GM23338 (cell line): ENCODE measurements at regions not wholly inside any gene's neighbourhood (a gene's known extent, or its start where the extent isn't known, plus 50 kb on each side); places are given as distances from the start of the nearest gene placed in this dataset.

Source experiments
- ATAC-seq: fragments of 200-7000 bp; cut with Tn5 transposase; 3 replicates; pipeline ENCODE4 v1.9.1; 2020
- DNase-seq: peaks from one replicate; pipeline ENCODE4 v3.0.0-alpha.2; 2015; ENCODE audit warnings: low spot score
- H2AFZ ChIP-seq: fragments of 200-600 bp; sonication (generic); 2 replicates; pipeline ENCODE4 v1.8.0; 2016; ENCODE audit warnings: antibody characterized with exemption, mild to moderate bottlenecking, moderate library complexity
- H3F3A ChIP-seq: fragments of 200-600 bp; sonication (generic); replicated peaks from 2 replicates; pipeline ENCODE4 v1.8.0; 2017; ENCODE audit warnings: antibody characterized with exemption, mixed run types, low read depth
- H3K27ac ChIP-seq: fragments of 200-600 bp; sonication (generic); 2 replicates; pipeline ENCODE4 v1.6.1; 2016; ENCODE audit warnings: low read depth
- H3K27me3 ChIP-seq: fragments of 200-600 bp; sonication (generic); 2 replicates; pipeline ENCODE4 v1.8.0; 2016; ENCODE audit warnings: mild to moderate bottlenecking, mixed run types, moderate library complexity; ENCODE audit not compliant: insufficient read depth
- H3K36me3 ChIP-seq: fragments of 200-600 bp; sonication (generic); 2 replicates; pipeline ENCODE4 v1.8.0; 2016; ENCODE audit warnings: mild to moderate bottlenecking; ENCODE audit not compliant: insufficient read depth
- H3K4me1 ChIP-seq: fragments of 200-600 bp; sonication (generic); 2 replicates; pipeline ENCODE4 v1.8.0; 2016; ENCODE audit warnings: mild to moderate bottlenecking, moderate library complexity; ENCODE audit not compliant: insufficient read depth
- H3K4me2 ChIP-seq: fragments of 200-600 bp; sonication (generic); 2 replicates; pipeline ENCODE4 v1.7.1; 2017; ENCODE audit warnings: mixed run types
- H3K4me3 ChIP-seq: fragments of 200-600 bp; sonication (generic); 2 replicates; pipeline ENCODE4 v1.6.1; 2016; ENCODE audit warnings: mixed run types
- H3K79me2 ChIP-seq: fragments of 200-600 bp; sonication (generic); replicated peaks from 2 replicates; pipeline ENCODE4 v1.8.0; 2017; ENCODE audit warnings: mild to moderate bottlenecking; ENCODE audit not compliant: insufficient read depth
- H3K9me2 ChIP-seq: fragments of 200-600 bp; sonication (generic); 2 replicates; pipeline ENCODE4 v1.8.0; 2017; ENCODE audit not compliant: insufficient read depth
- H4K20me1 ChIP-seq: fragments of 200-600 bp; sonication (generic); replicated peaks from 2 replicates; pipeline ENCODE4 v1.8.0; 2017; ENCODE audit warnings: mild to moderate bottlenecking; ENCODE audit not compliant: insufficient read depth
- H3K27ac Mint-ChIP-seq: 2 replicates; pipeline ENCODE4 v1.8.0; 2020; ENCODE audit warnings: inconsistent platforms, mild to moderate bottlenecking, moderate library complexity, mixed read lengths
- H3K27me3 Mint-ChIP-seq: 3 replicates; pipeline ENCODE4 v1.8.0; 2022; ENCODE audit warnings: low read depth, mild to moderate bottlenecking, moderate library complexity, mixed read lengths, inconsistent platforms; ENCODE audit not compliant: insufficient read depth, poor library complexity
- H3K36me3 Mint-ChIP-seq: 3 replicates; pipeline ENCODE4 v1.8.0; 2021; ENCODE audit warnings: low read depth, mild to moderate bottlenecking, inconsistent platforms, moderate library complexity, mixed read lengths
- H3K4me1 Mint-ChIP-seq: 3 replicates; pipeline ENCODE4 v1.8.0; 2020; ENCODE audit warnings: mild to moderate bottlenecking, inconsistent platforms, mixed read lengths
- H3K4me3 Mint-ChIP-seq: 3 replicates; pipeline ENCODE4 v1.8.0; 2021; ENCODE audit warnings: moderate library complexity, mild to moderate bottlenecking, inconsistent platforms, mixed read lengths
- H3K9me3 Mint-ChIP-seq: 3 replicates; pipeline ENCODE4 v1.8.0; 2020; ENCODE audit warnings: moderate library complexity, mild to moderate bottlenecking, inconsistent platforms, mixed read lengths
- CREB1 ChIP-seq: fragments of 250-450 bp; sonication (Bioruptor Pico); IDR thresholded peaks from 2 replicates; pipeline ENCODE4 v1.5.0; 2020; ENCODE audit warnings: low read depth, mild to moderate bottlenecking, moderate library complexity
- EZH2 ChIP-seq: fragments of 200-600 bp; sonication (generic); IDR thresholded peaks from one replicate; pipeline ENCODE4 v1.8.0; 2017; ENCODE audit warnings: antibody characterized with exemption, mild to moderate bottlenecking, low read depth; ENCODE audit not compliant: unreplicated experiment
- EZH2phosphoT487 ChIP-seq: fragments of 200-600 bp; sonication (generic); IDR thresholded peaks from one replicate; pipeline ENCODE4 v1.8.1; 2018; ENCODE audit warnings: antibody characterized with exemption; ENCODE audit not compliant: unreplicated experiment
- JUNB ChIP-seq: IDR thresholded peaks from one replicate; pipeline ENCODE4 v1.6.1; 2016; ENCODE audit warnings: antibody characterized with exemption; ENCODE audit not compliant: unreplicated experiment
- NANOG ChIP-seq: IDR thresholded peaks from 2 replicates; pipeline ENCODE4 v1.6.1; 2016; ENCODE audit warnings: antibody characterized with exemption, borderline replicate concordance
- POLR2AphosphoS5 ChIP-seq: IDR thresholded peaks from 2 replicates; pipeline ENCODE4 v1.6.1; 2016; ENCODE audit warnings: antibody characterized with exemption, low read depth
- REST ChIP-seq: IDR thresholded peaks from one replicate; pipeline ENCODE4 v1.6.1; 2018; ENCODE audit warnings: antibody characterized with exemption; ENCODE audit not compliant: unreplicated experiment
- STAT1 ChIP-seq: IDR thresholded peaks from one replicate; pipeline ENCODE4 v1.6.1; 2016; ENCODE audit warnings: antibody characterized with exemption; ENCODE audit not compliant: unreplicated experiment
- ZNF114 ChIP-seq: fragments of 250-450 bp; sonication (Bioruptor Pico); IDR thresholded peaks from 2 replicates; pipeline ENCODE4 v1.5.0; 2020; ENCODE audit warnings: mild to moderate bottlenecking, moderate library complexity
- ZNF331 ChIP-seq: fragments of 250-450 bp; sonication (Bioruptor Pico); IDR thresholded peaks from 2 replicates; pipeline ENCODE4 v1.5.0; 2020; ENCODE audit warnings: low read depth, mild to moderate bottlenecking, moderate library complexity
- TF ChIP-seq, protein P1 (sequence below): IDR thresholded peaks from 2 replicates; pipeline ENCODE4 v1.6.1; 2016; ENCODE audit warnings: antibody characterized with exemption
- TF ChIP-seq, protein P2 (sequence below): fragments of 250-450 bp; sonication (Bioruptor Pico); IDR thresholded peaks from 2 replicates; pipeline ENCODE4 v1.5.0; 2020; ENCODE audit warnings: mild to moderate bottlenecking, moderate library complexity
- TF ChIP-seq, protein P3 (sequence below), 2 experiments: fragments of 200-600 bp in 1 of 2; sonication (generic) in 1 of 2; conservative IDR thresholded peaks; 2 replicates each; pipeline versions ENCODE4 v1.5.1 to v1.6.1; 2016 to 2017; ENCODE audit warnings: antibody characterized with exemption in 2 of 2, low read depth in 2 of 2, mild to moderate bottlenecking in 2 of 2, moderate library complexity in 1 of 2

DNA sequence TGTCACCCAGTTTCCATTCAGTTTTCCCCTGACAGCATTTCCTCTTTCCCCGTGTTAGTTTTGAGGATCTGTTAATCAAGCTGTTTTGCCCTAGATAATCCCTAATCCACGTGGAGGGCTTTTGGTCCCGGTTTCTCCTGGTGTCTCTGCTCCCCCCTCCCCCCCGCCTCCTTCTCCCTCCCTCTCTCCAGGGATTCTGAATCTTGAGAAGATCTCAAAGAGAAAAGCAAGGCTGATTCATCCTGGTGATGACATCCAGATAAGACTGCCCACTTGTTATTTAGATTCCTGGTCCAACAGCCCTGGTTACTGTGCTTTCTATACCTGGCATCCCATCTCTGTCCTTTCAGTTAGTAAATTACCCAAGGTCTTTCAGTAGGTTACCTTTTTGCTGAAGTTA is 59.4 kb downstream of the KCNA4 start:
- Mint-ChIP-seq H3K4me1 (peaks cover 32% of the 10 kb centered on the region), H3K27me3 (peaks cover 2% of the 10 kb centered on the region), H3K27ac (no peak overlapping the region), H3K4me3 (no peak overlapping the region), H3K36me3 (no peaks in the 10 kb centered on the region), H3K9me3 (no peaks in the 10 kb centered on the region; the same call in 2 of the 3 replicates)
- Histone ChIP-seq H3K36me3 (no peaks in the 10 kb centered on the region), H3K4me3 (no peak overlapping the region), H3K4me1 (peaks cover 25% of the 10 kb centered on the region), H4K20me1 (no peaks in the 10 kb centered on the region), H3K4me2 (no peak overlapping the region), H3K27me3 (no peaks in the 10 kb centered on the region), H2AFZ (peak overlapping the region; percentile 11; the same call in 1 of the 2 replicates), H3K27ac (no peak overlapping the region), H3K79me2 (no peaks in the 10 kb centered on the region), H3K9me2 (peaks cover 7% of the 10 kb centered on the region; the same call in 1 of the 2 replicates), H3F3A (no peaks in the 10 kb centered on the region)
- DNase-seq, result peak; percentile 13
- TF ChIP-seq, protein P1, sequence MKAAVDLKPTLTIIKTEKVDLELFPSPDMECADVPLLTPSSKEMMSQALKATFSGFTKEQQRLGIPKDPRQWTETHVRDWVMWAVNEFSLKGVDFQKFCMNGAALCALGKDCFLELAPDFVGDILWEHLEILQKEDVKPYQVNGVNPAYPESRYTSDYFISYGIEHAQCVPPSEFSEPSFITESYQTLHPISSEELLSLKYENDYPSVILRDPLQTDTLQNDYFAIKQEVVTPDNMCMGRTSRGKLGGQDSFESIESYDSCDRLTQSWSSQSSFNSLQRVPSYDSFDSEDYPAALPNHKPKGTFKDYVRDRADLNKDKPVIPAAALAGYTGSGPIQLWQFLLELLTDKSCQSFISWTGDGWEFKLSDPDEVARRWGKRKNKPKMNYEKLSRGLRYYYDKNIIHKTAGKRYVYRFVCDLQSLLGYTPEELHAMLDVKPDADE, result no peak
- TF ChIP-seq, protein P2, sequence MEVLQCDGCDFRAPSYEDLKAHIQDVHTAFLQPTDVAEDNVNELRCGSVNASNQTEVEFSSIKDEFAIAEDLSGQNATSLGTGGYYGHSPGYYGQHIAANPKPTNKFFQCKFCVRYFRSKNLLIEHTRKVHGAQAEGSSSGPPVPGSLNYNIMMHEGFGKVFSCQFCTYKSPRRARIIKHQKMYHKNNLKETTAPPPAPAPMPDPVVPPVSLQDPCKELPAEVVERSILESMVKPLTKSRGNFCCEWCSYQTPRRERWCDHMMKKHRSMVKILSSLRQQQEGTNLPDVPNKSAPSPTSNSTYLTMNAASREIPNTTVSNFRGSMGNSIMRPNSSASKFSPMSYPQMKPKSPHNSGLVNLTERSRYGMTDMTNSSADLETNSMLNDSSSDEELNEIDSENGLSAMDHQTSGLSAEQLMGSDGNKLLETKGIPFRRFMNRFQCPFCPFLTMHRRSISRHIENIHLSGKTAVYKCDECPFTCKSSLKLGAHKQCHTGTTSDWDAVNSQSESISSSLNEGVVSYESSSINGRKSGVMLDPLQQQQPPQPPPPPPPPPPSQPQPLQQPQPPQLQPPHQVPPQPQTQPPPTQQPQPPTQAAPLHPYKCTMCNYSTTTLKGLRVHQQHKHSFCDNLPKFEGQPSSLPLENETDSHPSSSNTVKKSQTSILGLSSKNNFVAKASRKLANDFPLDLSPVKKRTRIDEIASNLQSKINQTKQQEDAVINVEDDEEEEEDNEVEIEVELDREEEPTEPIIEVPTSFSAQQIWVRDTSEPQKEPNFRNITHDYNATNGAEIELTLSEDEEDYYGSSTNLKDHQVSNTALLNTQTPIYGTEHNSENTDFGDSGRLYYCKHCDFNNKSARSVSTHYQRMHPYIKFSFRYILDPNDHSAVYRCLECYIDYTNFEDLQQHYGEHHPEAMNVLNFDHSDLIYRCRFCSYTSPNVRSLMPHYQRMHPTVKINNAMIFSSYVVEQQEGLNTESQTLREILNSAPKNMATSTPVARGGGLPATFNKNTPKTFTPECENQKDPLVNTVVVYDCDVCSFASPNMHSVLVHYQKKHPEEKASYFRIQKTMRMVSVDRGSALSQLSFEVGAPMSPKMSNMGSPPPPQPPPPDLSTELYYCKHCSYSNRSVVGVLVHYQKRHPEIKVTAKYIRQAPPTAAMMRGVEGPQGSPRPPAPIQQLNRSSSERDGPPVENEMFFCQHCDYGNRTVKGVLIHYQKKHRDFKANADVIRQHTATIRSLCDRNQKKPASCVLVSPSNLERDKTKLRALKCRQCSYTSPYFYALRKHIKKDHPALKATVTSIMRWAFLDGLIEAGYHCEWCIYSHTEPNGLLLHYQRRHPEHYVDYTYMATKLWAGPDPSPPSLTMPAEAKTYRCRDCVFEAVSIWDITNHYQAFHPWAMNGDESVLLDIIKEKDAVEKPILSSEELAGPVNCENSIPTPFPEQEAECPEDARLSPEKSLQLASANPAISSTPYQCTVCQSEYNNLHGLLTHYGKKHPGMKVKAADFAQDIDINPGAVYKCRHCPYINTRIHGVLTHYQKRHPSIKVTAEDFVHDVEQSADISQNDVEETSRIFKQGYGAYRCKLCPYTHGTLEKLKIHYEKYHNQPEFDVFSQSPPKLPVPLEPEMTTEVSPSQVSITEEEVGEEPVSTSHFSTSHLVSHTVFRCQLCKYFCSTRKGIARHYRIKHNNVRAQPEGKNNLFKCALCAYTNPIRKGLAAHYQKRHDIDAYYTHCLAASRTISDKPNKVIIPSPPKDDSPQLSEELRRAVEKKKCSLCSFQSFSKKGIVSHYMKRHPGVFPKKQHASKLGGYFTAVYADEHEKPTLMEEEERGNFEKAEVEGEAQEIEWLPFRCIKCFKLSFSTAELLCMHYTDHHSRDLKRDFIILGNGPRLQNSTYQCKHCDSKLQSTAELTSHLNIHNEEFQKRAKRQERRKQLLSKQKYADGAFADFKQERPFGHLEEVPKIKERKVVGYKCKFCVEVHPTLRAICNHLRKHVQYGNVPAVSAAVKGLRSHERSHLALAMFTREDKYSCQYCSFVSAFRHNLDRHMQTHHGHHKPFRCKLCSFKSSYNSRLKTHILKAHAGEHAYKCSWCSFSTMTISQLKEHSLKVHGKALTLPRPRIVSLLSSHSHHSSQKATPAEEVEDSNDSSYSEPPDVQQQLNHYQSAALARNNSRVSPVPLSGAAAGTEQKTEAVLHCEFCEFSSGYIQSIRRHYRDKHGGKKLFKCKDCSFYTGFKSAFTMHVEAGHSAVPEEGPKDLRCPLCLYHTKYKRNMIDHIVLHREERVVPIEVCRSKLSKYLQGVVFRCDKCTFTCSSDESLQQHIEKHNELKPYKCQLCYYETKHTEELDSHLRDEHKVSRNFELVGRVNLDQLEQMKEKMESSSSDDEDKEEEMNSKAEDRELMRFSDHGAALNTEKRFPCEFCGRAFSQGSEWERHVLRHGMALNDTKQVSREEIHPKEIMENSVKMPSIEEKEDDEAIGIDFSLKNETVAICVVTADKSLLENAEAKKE, result no peak
- TF ChIP-seq JUNB (no peak), POLR2AphosphoS5 (no peak), NANOG (no peak), EZH2 (no peak), ZNF114 (CRISPR knock-in tag) (no peak), REST (no peak), CREB1 (CRISPR knock-in tag) (no peak), EZH2phosphoT487 (no peak), STAT1 (no peak), ZNF331 (CRISPR knock-in tag) (no peak)
- TF ChIP-seq, protein P3, sequence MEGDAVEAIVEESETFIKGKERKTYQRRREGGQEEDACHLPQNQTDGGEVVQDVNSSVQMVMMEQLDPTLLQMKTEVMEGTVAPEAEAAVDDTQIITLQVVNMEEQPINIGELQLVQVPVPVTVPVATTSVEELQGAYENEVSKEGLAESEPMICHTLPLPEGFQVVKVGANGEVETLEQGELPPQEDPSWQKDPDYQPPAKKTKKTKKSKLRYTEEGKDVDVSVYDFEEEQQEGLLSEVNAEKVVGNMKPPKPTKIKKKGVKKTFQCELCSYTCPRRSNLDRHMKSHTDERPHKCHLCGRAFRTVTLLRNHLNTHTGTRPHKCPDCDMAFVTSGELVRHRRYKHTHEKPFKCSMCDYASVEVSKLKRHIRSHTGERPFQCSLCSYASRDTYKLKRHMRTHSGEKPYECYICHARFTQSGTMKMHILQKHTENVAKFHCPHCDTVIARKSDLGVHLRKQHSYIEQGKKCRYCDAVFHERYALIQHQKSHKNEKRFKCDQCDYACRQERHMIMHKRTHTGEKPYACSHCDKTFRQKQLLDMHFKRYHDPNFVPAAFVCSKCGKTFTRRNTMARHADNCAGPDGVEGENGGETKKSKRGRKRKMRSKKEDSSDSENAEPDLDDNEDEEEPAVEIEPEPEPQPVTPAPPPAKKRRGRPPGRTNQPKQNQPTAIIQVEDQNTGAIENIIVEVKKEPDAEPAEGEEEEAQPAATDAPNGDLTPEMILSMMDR (conservative IDR thresholded peaks at IDR 0.05; ENCODE audit: low read depth in 2 of 2), result no peak
- no peak; the same call in 1 of the 3 replicates for ATAC-seq
